ENCODE measurements at regions not wholly inside any gene's neighbourhood (a gene's known extent, or its start where the extent isn't known, plus 50 kb on each side); places are given as distances from the start of the nearest gene placed in this dataset.

DNA sequence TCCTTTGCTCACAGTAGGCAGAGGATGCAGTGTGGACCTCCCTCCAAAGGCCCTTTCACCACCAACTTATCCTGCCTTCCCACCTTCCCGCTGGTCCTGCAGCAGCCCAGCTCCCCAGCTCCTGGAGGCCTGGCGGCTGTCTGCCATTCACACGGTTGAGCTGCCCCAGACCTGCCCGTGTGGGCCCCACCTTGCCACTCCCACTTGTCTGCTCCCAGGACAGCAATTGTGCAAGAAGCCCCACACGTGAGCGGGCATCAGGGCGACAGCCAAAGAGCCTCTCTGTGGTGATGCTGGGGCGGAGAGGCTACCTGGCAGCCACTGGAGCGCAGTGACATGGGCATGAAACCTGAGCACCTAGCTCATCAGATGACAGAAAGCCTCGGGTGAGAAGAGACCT is 248.6 kb upstream of the MAF start:
- DNase-seq (ENCODE audit: extremely low spot score) = no peak
- no peaks in the 10 kb centered on the region for H3K36me3 ChIP-seq
- TF ChIP-seq EP300 (IDR thresholded peaks at IDR 0.05) = no peak
- no peak for TF ChIP-seq POLR2AphosphoS5 (IDR thresholded peaks at IDR 0.05)
- no peak for TF ChIP-seq POLR2A (IDR thresholded peaks at IDR 0.05; ENCODE audit: low read depth)
- TF ChIP-seq, protein P1, sequence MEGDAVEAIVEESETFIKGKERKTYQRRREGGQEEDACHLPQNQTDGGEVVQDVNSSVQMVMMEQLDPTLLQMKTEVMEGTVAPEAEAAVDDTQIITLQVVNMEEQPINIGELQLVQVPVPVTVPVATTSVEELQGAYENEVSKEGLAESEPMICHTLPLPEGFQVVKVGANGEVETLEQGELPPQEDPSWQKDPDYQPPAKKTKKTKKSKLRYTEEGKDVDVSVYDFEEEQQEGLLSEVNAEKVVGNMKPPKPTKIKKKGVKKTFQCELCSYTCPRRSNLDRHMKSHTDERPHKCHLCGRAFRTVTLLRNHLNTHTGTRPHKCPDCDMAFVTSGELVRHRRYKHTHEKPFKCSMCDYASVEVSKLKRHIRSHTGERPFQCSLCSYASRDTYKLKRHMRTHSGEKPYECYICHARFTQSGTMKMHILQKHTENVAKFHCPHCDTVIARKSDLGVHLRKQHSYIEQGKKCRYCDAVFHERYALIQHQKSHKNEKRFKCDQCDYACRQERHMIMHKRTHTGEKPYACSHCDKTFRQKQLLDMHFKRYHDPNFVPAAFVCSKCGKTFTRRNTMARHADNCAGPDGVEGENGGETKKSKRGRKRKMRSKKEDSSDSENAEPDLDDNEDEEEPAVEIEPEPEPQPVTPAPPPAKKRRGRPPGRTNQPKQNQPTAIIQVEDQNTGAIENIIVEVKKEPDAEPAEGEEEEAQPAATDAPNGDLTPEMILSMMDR (IDR thresholded peaks at IDR 0.05) = no peak
- H3K27me3 ChIP-seq = no peaks in the 10 kb centered on the region
- peaks cover 0 to 6% (median 0%) of the 10 kb centered on the region in 4 donors for H3K9me3 ChIP-seq
- no peak overlapping the region for H3K27ac ChIP-seq (replicated peaks in 1 of 4)
- intact Hi-C loops (cut with DNase I) = no loop called here
- no peak overlapping the region for H3K4me3 ChIP-seq
- 88% methylated on average over 4 of the region's 10 CpGs for WGBS
- peaks cover 0 to 7% (median 0%) of the 10 kb centered on the region in 4 donors for H3K4me1 ChIP-seq

DNA sequence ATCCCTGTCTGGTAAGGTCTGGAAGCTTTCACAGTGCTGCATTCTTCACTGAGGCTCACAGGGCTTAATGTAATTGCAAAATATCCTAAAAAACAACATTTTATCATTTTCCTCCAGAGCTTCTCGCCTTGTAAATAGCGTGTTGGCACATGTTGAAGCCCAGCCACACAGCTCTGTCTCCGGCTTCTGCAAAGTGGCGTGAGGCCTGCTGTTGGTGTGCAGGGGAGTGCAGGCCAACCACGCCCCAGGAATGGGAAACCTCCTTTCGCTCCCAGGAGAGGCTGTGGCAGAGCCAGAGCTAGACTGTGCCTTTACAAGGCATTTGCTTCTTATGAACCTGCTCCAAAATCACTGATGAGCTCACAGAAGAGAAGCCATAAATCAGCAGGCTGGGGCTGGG is 248.2 kb upstream of the MAF start:
- no peaks in the 10 kb centered on the region for H3K27me3 ChIP-seq
- no peak for TF ChIP-seq EP300 (IDR thresholded peaks at IDR 0.05)
- TF ChIP-seq POLR2AphosphoS5 (IDR thresholded peaks at IDR 0.05) = no peak
- TF ChIP-seq POLR2A (IDR thresholded peaks at IDR 0.05; ENCODE audit: low read depth) = no peak
- TF ChIP-seq, protein P1 (IDR thresholded peaks at IDR 0.05) = no peak
- H3K4me3 ChIP-seq = no peak overlapping the region
- no peak for DNase-seq (ENCODE audit: extremely low spot score)
- WGBS = 96% methylated on average over 4 of the region's 6 CpGs
- intact Hi-C loops (cut with DNase I) = no loop called here
- no peaks in the 10 kb centered on the region for H3K36me3 ChIP-seq
- H3K27ac ChIP-seq (replicated peaks in 1 of 4) = no peak overlapping the region
- peaks cover 0 to 7% (median 0%) of the 10 kb centered on the region in 4 donors for H3K4me1 ChIP-seq
- peaks cover 0 to 6% (median 0%) of the 10 kb centered on the region in 4 donors for H3K9me3 ChIP-seq

DNA sequence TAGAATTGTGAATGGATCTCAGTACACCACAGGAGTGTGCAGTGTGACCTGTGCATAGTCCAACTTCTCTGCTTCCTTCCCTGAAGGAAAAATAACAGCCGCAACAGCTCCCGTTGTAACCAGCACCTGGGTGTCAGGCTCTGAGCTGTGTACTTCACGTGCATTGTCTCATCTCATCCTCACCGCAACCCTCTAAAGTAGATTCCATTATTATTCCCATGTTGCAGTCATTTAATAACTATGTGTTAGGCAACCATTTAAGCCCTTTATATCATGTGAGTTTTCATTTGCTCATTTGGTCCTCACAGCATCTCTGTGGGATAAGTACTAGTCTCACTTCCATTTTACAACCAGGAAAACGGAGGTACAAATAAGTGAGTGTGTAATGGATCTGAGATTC is 247.0 kb upstream of the MAF start:
- no peaks in the 10 kb centered on the region for H3K36me3 ChIP-seq
- H3K9me3 ChIP-seq = peaks cover 0 to 1% (median 0%) of the 10 kb centered on the region in 4 donors
- no peak for DNase-seq (ENCODE audit: extremely low spot score)
- no peaks in the 10 kb centered on the region for H3K27me3 ChIP-seq
- H3K27ac ChIP-seq (replicated peaks in 1 of 4) = no peak overlapping the region
- TF ChIP-seq POLR2A (IDR thresholded peaks at IDR 0.05; ENCODE audit: low read depth) = no peak
- TF ChIP-seq POLR2AphosphoS5 (IDR thresholded peaks at IDR 0.05) = no peak
- TF ChIP-seq, protein P1 (IDR thresholded peaks at IDR 0.05) = no peak
- no peak for TF ChIP-seq EP300 (IDR thresholded peaks at IDR 0.05)
- 80% methylated on average over 5 of the region's 5 CpGs for WGBS
- no peak overlapping the region for H3K4me3 ChIP-seq
- peaks cover 0 to 7% (median 0%) of the 10 kb centered on the region in 4 donors for H3K4me1 ChIP-seq
- intact Hi-C loops (cut with DNase I) = no loop called here

DNA sequence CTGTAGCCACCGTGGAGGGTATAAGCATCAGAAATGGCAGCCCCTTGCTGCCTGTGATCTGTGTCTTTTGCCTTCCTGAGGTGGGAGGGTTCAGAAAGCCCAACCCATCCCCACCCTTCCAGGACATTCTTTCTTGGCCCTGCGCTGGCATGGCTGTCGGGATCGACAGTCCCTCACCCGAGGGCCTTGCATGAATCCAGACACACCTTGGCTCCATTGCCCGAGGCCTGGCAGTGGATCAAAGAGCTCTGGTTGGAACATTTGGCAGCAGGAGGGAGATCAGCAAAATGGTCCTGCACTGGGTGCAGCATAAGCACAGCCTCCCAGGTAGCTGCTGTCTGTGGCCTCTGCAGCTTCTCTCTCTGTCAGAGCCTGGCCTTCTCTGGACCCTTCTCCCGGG is 246.6 kb upstream of the MAF start:
- Histone ChIP-seq H3K4me1 (peaks cover 0 to 7% (median 0%) of the 10 kb centered on the region in 4 donors), H3K36me3 (no peaks in the 10 kb centered on the region), H3K27ac (replicated peaks in 1 of 4) (no peak overlapping the region), H3K27me3 (no peaks in the 10 kb centered on the region), H3K4me3 (no peak overlapping the region), H3K9me3 (no peaks in the 10 kb centered on the region)
- intact Hi-C loops (cut with DNase I) = no loop called here
- no peak for DNase-seq (ENCODE audit: extremely low spot score)
- TF ChIP-seq POLR2A (IDR thresholded peaks at IDR 0.05; ENCODE audit: low read depth) (no peak), POLR2AphosphoS5 (IDR thresholded peaks at IDR 0.05) (no peak), EP300 (IDR thresholded peaks at IDR 0.05) (no peak)
- TF ChIP-seq, protein P1 (IDR thresholded peaks at IDR 0.05) = no peak
- 48% methylated on average over 6 of the region's 7 CpGs for WGBS

DNA sequence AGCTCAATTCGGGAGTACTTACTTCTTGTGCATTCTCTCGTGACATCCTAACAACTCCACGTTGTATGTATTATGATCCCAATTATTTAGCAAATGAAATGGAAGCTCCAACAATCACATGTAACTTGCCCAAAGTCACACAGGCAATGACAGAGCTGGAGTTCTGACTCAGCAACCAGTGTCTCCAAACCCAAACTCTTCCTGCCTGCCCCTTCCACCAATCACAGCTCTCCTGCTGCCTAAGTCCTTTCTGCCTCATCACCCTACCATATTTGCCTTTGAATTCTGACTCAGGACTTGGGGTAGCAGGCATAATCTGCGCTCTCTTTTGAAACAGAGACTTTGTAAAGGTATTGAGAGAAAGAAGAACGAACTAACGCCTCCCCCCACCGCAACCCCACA is 245.2 kb upstream of the MAF start:
- intact Hi-C loops (cut with DNase I) = no loop called here
- 94% methylated on average over 7 of the region's 7 CpGs for whole genome bisulfite sequencing
- H3K27ac ChIP-seq (replicated peaks in 1 of 4) = no peak overlapping the region

More for the DNA sequence above, 245.2 kb upstream of the MAF start:
- Histone ChIP-seq H3K36me3 (no peaks in the 10 kb centered on the region), H3K9me3 (no peaks in the 10 kb centered on the region), H3K4me3 (no peak overlapping the region), H3K27me3 (no peaks in the 10 kb centered on the region), H3K4me1 (peaks cover 0 to 6% (median under 1%) of the 10 kb centered on the region in 4 donors)
- TF ChIP-seq POLR2AphosphoS5 (IDR thresholded peaks at IDR 0.05) = no peak
- no peak for TF ChIP-seq EP300 (IDR thresholded peaks at IDR 0.05)
- no peak for TF ChIP-seq POLR2A (IDR thresholded peaks at IDR 0.05; ENCODE audit: low read depth)
- TF ChIP-seq, protein P1 (IDR thresholded peaks at IDR 0.05) = no peak
- no peak for DNase-seq (ENCODE audit: extremely low spot score)

Data from esophagus muscularis mucosa (tissue), 4 donors.